Coronary artery (tissue), 2 donors: ENCODE measurements at regions not wholly inside any gene's neighbourhood (a gene's known extent, or its start where the extent isn't known, plus 50 kb on each side); places are given as distances from the start of the nearest gene placed in this dataset.

Source experiments
- DNase-seq: peaks from one replicate; pipeline ENCODE4 v3.0.0-alpha.2; 2017; ENCODE audit warnings: low spot score
- H3K27ac ChIP-seq, 2 donors: fragments of 200-600 bp; sonication (generic); one replicate each; pipeline ENCODE4 v1.5.1; 2016 to 2019
- H3K4me3 ChIP-seq: fragments of 200-600 bp; sonication (generic); 2 replicates; pipeline ENCODE4 v1.5.1; 2016; ENCODE audit warnings: mild to moderate bottlenecking, moderate library complexity
- TF ChIP-seq, protein P1 (sequence below): fragments of 200-600 bp; sonication (generic); IDR thresholded peaks from one replicate; pipeline ENCODE4 v1.5.1; 2019; ENCODE audit warnings: antibody characterized with exemption

DNA sequence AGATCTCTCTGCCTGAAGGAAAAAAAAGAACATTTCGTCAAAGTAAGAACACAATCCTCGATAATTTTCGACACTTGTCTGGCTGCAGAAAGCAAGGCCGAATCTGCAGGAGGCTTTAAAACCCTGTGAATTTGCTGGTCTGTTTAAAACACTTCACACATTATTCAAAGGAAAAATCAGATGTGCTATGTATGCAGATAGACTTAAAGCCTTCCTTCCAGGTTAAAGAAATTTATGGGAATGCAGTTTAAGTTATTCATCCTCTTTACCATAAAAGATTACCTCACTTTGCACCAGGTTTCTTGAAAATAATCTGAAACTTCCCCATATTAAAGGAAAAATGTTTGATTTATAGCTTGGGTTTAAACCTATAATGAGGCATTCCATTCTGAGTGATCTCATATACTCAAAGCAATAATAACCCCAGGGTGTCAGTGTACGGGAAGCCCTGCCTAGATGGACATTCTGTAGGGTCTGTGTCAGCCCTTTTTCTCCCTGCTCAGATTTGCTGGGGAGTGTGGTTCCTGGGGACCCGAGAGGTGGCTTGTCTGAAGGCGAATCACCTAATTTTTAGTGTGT, 323.5 kb upstream of the SLC24A2 start:
- no peak overlapping the region for H3K4me3 ChIP-seq
- no peak for DNase-seq
- TF ChIP-seq, protein P1, sequence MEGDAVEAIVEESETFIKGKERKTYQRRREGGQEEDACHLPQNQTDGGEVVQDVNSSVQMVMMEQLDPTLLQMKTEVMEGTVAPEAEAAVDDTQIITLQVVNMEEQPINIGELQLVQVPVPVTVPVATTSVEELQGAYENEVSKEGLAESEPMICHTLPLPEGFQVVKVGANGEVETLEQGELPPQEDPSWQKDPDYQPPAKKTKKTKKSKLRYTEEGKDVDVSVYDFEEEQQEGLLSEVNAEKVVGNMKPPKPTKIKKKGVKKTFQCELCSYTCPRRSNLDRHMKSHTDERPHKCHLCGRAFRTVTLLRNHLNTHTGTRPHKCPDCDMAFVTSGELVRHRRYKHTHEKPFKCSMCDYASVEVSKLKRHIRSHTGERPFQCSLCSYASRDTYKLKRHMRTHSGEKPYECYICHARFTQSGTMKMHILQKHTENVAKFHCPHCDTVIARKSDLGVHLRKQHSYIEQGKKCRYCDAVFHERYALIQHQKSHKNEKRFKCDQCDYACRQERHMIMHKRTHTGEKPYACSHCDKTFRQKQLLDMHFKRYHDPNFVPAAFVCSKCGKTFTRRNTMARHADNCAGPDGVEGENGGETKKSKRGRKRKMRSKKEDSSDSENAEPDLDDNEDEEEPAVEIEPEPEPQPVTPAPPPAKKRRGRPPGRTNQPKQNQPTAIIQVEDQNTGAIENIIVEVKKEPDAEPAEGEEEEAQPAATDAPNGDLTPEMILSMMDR, result no peak
- no peak overlapping the region for H3K27ac ChIP-seq

DNA sequence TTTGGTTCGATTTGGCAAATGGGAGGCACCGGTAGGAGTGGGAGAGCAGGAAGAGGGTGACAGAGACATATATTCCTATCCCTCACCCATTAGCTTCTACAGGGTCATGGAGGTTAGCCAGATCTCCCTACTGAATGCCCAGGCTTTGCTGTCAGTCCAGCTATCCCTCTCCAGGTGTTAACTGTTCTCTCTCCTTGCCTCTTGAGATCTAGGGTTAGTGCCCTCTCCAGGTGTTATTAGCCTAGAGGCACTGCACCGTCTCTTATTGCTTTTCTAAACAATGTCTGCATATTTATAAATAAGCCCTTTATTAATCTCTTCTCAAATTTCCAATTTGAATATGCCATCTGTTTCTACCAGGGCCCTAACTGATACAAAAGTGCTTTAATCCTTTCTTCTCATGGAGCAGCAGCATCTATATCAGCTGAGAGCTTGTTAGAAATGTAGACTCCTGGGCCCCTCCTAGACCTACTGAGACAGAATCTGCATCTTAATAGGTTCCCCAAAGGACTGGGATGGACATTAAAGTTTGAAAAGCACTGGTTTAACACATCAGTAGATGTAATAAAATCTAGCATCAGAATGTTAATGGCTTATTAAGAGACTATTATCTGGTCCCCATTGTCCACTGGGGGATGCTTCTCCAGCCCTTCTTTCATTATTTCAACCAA, 322.5 kb upstream of the SLC24A2 start:
- no peak overlapping the region for H3K4me3 ChIP-seq
- no peak for DNase-seq
- TF ChIP-seq, protein P1, result no peak
- H3K27ac ChIP-seq, result no peak overlapping the region

DNA sequence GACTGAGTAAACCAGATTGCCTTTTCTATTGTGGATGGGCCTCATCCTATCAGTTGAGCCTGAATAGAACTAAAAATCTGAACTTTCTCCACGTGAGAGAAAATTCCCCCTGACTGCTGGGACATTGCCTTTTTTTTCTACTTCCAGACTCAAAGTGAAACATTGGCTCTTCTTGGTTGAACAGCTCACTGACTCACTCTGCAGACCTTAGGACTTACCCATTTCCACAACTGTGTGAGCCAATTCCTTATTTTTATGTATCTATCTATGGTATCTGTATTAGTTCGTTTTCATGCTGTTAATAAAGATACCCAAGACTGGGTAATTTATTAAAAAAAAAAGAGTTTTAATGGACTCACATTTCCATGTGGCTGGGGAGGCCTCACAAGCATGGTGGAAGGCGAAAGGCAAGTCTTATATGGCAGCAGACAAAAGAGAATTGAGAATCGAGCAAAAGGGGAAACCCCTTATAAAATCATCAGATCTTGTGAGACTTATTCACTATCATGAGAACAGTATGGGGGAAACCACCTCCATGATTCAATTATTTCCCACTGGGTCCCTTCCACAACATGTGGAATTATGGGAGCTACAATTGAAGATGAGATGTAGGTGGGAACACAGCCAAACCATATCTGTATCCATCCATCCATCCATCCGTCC, 306.7 kb upstream of the SLC24A2 start:
- no peak overlapping the region for H3K27ac ChIP-seq
- DNase-seq, result no peak
- H3K4me3 ChIP-seq, result no peak overlapping the region
- TF ChIP-seq, protein P1, result no peak

DNA sequence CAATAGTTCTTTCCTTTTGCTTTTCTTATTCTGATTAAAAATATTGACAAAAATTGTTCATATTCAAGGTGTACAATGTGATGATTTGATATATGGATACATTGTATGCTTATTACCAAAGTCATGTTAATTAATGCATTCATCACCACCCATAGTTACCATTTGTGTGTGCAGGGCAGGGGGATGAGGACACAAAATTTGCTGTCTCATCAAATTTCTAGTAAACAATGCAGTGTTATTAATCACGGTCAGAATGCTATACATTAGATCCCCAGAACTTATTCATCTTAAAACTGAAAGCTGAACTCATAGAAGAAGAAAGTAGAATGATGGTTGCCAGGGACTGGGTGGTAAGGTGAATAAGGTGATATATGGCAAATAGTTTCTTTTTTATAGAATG, 303.7 kb upstream of the SLC24A2 start:
- TF ChIP-seq, protein P1, result no peak
- Histone ChIP-seq H3K27ac (no peak overlapping the region), H3K4me3 (no peak overlapping the region)
- no peak for DNase-seq

DNA sequence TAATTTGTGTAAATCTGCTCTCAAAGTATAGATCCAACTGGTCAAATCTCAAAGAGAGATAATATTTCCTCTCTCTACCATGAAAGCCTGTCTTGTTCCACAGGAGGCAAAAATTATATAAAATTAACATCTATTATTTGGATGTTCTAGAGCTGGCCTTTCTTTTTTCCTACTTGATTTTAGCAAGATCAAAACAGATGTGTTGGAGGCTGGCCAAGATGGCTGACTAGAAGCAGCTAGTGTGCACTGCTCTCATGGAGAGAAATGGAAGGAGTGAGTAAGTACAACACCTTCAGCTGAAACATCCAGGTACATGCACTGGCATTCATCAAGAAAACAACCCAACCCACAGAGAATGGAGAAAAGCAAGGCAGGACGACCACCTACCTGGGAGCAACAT, 298.6 kb upstream of the SLC24A2 start:
- Histone ChIP-seq H3K27ac (no peak overlapping the region), H3K4me3 (no peak overlapping the region)
- TF ChIP-seq, protein P1, result no peak
- no peak for DNase-seq

DNA sequence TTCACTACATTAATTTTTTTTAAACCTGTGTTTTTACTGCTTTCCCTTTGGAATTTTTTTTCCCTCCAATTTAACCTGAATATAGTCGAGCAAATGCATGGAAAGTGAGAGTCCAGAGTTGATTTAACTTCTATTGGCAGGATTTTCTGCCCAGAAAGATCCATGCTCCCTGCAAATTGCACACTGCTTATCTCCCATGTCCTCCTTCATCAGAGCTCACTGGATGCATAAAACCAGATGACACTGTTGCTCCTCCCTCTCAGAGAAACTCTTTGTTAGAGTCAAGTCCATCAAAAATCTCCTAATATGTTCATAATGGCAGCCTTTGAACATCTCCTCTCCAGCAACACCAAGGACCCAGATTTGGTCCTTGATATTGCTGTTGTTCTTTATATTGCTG, 297.0 kb upstream of the SLC24A2 start:
- TF ChIP-seq, protein P1, result no peak
- no peak for DNase-seq
- Histone ChIP-seq H3K27ac (no peak overlapping the region), H3K4me3 (no peak overlapping the region)

DNA sequence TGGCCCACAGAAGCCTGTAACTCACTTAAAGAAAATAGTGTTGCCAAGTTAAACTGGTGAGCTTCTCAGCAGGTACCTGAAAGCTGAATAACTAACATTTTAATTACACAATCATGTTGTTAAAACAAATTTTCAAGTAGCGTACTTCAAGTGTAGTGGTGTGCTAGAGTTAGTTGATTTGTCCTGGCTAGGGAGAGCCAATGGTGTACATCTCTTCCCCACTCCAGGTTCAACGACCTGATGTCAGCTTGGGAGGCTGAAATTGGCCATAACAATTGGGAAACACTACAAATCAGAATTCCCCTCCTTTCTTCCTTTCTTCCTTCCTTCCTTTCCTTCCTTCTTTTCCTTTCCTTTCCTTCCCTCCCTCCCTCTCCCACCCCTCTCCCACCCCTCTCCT, 295.3 kb upstream of the SLC24A2 start:
- TF ChIP-seq, protein P1, result no peak
- H3K4me3 ChIP-seq, result no peak overlapping the region

More for the DNA sequence above, 295.3 kb upstream of the SLC24A2 start:
- DNase-seq, result no peak
- H3K27ac ChIP-seq, result no peak overlapping the region
